ENCODE measurements at regions not wholly inside any gene's neighbourhood (a gene's known extent, or its start where the extent isn't known, plus 50 kb on each side); places are given as distances from the start of the nearest gene placed in this dataset.
"Not testable (repeated sequence)": the region's sequence is repeated elsewhere in the genome, so short reads cannot be mapped to it uniquely, and the experiment has no call there.

DNA sequence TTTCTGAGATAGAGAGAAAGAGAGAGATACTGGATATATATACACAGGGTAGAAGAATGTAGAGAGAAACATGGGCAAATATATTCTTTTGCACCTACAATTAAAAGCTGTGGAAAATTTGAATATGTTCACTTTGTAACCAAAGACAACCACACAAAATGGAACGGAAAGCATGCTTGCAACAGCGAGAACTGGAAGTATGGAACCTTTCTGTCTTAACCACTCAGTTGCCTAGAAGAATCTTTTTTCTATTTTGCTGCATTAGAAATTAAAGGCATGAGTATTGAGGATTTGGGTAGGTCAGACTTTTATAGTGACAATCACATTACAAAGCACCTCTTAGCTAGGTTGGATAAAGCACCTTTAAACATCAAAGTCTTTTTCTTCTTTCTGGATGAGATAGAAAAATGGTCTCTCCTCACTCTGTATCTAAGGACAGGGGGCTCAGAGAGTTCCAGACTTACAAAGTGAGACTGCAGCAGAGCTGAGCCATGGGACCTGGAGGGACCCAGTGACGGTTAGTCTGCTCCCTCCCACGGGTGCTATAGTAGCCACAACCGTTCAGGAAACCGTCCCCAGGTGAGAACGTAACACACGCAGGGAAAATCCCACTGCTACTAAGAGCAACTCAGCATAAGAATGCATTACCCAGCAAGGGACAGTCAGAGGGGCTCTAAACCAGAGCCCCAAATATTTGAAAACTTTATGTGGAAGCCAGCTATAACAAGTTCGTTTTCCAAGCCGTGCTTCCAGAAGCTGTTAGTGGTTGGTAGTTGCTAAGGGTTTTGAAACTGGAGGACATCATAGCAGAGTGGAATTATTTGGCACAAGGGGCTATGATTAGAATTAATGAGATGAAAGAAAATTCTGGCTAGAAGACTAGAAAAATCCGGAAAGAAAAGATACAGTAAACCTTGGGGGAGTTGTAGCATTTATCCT, 97.1 kb downstream of the DAD1 start:
- DNase-seq = no peak

DNA sequence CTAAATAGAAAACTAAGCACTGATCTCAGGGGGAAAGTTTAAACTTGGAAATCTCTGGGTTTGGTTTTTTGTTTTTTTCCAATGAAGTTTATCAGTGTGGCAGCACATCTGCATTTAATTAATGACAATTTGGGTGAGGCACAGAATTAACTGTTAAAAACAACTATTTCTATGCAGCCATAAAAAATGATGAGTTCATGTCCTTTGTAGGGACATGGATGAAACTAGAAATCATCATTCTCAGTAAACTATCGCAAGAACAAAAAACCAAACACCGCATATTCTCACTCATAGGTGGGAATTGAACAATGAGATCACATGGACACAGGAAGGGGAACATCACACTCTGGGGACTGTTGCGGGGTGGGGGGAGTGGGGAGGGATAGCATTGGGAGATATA, 98.0 kb downstream of the DAD1 start:
- DNase-seq = not testable (repeated sequence)

DNA sequence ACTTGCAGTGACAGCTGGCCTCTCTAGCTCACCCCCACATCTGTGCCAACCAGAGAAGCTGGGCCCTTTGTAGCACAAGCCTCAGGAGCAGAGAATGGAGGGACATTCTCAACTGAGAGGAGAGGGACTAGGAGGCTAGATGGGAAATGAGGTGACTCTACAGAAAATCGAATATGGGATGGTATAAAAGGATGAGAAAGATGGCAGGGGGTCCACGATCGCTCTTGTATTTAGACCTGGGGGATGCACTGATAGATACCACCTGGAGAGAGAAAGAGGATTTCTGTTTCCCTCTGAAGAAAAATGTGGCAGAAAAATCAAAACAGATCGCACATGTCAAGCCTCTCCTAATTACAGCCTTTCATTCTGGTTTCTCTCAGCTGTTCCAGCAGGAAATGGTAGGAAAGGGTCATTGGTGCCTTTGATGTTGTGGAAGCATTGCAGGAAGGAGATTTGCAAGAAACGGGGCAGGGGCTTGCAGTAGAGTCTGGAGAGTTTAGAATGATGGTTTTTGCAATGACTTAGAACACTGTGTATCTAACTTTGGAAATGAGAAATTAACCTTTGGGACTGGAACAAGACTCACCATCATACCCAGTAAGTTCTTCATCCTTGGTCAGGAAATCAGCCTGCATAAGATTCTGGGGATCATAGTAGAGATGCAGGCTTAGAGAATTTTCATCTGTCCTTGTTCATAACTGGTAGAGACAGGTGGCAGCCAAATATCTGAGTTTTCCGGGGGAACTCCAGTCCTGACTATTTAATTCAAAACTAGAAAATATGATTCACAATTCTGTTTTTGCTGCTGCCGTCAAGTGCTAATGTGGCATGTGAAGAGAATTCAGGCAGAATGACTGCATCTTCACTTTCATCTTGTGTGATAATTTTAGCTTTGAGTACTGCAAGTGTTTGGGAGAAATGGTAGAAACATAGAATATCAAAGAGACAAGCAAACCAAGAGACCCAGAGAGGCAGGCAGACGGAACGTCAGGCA, 98.8 kb downstream of the DAD1 start:
- DNase-seq = no peak

DNA sequence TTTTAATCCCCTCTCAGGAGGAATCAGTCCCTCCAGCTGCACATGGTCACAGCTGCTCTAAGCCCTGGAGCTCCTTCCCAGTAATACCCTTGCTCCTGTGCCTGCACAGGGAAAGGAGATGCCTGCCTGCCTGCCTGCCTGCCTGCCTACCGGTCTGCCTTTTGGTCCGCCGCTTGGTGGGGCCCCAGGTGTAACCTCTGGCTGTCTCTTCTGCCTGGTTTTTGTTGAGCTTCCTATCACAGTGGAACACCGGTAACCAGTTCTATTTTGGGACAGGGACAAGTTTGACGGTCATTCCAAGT, 99.8 kb downstream of the DAD1 start:
- no peak for DNase-seq

DNA sequence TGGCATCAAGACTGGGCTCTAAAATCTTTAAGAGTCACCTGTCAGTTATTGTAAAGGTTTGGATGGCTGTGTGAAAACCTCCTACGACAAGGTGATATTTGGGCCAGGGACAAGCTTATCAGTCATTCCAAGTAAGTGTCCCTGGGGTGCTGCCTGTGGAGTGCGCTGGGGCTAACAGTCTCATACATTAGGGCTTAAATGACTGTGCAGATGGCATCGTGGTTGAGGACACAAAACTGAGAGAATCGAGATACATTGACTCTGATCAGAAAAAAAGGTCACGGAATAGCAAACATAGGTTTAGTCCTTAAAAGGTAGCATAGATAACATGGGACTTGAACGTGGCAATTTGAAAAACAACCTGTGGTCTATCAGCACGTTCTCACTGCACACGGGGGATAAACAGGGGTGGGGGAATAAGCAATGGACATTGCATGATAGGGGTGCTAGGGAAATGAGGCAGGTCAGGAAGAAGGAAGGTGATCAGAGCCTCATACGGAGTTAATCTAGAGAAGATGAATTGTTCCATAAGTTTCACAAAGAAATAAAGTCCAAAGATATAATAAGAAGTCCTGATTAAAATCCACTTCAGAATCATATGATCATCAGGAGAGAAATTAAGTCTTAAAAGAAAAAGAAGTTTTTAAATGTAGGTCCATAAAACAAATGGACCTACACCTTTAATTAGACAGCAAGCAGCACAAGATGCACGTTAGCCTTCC, 100.3 kb downstream of the DAD1 start:
- DNase-seq = no peak

DNA sequence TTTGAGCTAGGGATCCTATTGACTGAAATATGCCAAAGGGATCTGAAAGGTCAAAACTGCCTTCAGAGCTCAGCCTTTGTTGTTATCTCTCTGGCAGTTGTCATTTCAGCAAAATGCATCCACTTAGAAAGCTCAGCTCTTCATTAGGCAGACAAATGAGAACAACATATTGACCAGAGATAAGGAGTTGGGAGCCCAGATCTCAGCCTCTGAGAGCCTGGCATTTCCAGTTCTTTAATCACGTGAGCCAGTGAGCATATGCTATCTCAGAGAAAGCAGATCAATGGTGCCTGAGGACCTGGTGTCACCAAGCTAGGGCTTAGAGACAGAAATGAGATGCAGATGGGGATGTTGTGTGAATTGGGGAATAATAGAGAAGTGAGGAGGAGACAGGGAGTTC, 101.1 kb downstream of the DAD1 start:
- no peak for DNase-seq

DNA sequence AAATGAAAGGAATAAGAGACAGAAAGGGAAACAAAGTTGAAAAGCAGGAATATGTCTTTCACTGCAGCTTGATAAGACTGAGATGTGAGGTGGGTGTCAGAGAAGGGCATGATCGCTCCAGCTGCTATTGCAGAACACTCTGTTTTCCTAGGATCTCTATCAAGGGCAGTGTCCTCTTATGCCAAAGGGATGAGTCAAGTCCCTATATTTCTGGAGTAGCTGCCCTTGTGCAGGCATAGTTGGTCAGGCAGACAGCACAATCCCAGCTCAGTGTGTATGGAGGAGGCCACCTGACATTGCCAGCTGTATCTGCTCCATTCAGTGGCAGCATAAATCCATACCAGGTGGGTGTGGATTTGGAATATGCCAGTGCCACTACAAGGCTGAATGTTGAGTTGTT, 101.6 kb downstream of the DAD1 start:
- DNase-seq = no peak

DNA sequence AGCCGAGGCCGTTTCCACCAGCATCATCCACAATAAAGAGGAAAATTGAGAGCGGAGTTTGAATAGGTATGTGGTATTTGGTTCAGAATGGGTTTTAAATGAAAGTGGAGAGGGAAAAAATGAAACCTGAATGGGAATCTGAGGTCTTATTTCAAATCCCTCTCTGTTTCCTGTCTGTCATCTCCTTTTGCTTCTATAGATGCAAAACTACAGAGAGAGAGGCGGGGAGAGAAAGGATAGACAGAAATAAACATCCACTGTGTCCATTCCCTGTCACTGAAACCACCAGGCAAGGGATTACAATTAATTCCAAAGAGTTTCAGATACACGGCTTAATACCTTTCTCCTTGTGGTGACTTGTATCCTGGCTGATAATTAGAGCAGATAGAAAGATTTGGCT, 102.3 kb downstream of the DAD1 start:
- no peak for DNase-seq

DNA sequence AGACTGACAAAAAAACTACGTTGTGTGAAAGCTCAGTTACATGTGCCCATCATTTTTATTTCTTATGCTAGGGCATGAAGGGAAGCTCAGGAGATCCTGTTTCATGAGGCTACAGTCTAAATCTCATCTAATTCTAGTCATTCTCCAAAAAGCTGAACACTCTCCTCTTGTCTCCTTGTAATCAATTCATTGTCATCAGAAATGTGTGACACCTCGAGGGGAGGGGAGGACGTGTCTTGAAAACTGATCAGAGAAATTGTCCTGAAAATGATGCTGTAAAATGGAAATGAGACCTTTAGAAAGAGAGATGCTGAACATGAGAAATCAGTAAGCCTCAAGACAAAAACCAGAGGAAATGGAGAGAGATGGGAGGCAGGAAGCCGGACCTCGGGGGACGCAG, 103.4 kb downstream of the DAD1 start:
- DNase-seq = no peak

DNA sequence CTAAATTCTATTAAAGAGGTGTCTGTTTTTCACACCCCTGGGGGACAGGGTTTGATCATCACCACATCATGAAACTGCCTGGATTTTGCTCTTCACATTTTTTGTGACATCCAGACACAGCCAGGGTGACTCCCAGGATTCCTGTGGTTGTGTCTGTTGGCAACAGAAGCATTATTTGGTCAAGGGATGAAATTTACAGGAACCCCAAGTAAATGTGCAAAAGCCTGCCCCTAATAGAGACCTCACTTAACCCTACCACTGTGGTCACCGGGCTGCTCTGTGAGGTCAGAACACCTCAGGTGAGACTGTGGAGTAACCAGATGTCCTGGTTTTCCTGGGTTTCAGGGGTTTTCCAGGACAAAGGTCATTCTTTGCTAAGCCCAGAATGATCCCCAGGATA, 103.8 kb downstream of the DAD1 start:
- no peak for DNase-seq

DNA sequence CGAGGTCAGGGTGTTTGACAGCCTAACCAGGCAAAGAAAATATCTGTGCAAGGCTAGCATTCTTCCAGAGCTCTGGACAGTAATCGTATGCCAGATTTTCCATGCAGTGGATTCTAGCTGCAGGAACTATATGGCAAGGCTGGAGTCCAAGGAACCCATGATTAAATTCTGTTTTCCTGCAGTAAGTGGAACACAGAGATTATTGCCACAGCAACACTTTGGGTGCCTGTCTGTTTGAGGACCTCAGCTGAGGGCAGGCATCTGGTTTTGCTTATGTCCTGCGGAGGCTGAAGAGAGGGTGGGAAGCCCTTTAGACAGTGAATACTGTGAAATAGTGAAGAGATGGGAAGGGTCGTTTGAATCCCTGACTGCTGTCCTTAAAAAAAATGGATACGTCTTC, 104.4 kb downstream of the DAD1 start:
- no peak for DNase-seq

DNA sequence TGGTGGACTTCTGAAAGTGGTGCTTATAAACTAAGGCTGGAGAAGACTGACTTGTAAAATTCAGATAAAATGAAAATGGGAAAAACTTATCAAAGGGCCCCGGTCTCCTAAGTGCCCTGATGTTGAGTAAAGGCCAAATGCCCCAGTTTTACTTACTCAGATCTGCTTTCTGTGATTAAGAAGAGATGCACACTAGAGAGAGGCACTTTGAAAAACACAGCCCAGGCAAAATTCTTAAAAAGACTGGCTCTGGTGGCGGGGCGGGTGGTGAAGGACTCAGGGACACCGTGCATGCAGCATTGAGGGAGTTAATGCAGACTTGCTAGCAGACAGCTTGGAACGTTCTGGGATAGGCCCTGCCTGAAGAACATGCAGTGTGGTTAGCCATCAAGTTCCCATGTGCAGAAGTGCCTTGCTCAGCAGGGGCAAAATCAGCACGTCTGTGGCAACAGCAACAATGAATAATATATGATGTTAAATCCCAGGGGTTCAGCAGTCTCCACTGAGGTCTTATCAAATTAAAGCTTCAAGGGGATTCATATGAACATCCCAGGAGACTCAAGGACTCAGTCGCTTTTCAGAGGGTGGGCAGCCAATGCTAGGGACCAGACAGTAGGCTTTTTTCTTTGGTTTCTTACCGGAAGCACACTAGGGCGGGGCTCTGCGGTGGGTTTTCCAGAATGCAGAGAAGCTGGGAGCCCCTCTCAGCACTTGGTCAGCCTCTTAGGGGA, 105.0 kb downstream of the DAD1 start:
- no peak for DNase-seq

DNA sequence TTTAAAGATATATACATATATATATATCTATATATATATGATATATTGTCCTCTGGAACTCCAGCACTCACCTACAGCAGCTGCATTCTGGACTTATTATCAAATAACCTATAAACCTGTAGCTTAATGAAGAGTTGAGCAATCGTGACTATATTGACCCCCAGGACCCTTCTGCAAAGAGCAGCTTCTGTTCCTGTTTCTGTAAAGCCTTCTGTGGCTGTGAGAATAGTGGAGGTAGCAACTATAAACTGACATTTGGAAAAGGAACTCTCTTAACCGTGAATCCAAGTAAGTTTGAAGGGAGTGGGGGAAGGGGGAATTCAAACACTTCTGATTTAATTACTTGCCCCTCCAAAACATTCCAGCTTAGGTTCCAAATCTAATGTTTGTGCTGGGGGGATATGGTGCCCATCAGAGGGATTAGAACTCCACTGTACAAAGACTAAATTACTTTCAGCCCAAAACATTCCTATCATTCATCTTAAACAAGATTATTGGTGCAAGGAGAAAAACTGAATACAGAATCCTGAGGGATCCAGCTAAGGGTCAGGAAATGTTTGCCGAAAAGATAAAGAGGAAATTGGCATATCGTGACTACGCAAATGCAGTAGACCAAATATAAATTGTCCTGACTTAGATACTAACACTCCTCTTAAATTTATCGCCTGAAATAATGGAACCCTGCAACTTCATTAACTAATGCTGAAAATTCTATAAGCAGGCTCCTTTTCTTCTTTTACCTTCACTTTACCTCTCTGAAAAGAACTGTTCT, 106.1 kb downstream of the DAD1 start:
- DNase-seq = no peak

DNA sequence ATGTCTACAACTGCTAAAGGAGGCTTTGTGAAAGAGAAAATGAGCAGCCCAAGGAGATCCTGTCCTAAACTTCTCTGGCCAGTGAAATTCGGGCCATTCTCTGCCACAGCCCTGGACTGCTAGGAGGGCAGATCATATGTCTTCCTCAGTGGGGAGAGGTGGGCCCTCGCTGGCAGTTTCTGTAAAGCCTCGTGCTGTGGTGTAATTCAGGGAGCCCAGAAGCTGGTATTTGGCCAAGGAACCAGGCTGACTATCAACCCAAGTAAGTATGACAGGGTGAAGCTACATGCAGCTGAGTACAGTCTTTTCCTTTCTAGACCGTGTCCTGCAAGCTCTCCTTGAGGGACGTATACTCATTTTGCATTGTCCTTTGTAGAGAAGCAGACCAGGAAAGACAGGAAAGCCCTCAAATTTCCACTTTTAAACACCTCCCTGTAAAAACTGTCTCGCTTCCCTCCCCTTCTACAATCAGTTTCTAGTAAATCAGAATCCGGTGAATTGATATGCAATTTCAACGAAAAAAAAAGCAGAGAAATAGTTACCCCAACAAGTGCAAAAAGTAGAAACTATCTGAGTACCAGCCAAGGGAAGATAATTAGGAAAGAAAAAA, 106.8 kb downstream of the DAD1 start:
- DNase-seq = no peak

DNA sequence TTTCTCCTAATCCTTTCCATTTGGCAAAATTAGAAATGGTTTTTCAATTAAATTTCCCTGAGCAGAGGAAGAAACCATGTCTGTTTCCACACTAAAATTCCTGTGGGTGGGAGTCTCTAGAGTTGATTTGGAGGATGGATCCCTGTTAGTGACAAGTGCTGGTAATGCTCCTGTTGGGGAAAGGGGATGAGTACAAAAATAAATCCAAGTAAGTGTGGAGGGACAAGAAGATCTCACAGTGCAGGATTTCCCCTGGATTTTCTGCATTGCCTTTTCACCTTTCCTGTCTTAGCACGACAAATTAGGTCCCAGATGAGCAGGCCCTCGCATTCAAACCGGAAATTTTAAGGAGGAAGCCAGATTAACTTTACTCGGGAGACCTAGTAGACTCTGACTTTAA, 107.5 kb downstream of the DAD1 start:
- no peak for DNase-seq

DNA sequence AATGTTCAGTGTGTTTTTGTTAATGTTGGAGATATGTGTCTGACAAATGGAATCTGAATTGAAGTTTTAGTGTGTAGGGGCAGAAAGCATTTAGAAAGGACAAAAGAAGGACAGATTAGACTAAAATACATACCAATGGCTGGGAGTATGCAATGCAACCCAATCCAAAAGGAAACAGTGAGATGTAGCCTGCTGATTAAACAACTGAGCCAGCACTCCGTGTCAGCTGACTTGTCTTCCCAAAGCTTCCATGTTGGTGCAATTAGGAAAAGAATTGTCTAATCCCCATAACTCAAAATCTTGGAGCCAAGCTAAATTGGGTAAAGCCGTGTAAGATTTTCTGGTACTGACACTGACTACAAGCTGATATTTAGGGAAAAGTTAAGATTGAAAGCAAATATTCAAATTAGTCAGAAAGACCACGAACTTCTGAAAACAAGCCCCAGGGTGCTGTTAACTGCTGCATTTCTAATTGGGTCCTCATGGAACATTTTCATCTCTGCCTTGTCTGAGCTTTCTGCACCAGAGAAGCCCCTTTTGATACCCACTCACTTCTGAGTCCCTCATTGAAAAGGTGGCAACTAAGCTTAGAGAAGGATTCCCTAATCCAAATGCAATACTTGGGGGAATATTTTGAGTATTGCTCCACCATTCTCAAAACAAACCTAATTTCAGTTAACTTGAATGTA, 109.1 kb downstream of the DAD1 start:
- no peak for DNase-seq

DNA sequence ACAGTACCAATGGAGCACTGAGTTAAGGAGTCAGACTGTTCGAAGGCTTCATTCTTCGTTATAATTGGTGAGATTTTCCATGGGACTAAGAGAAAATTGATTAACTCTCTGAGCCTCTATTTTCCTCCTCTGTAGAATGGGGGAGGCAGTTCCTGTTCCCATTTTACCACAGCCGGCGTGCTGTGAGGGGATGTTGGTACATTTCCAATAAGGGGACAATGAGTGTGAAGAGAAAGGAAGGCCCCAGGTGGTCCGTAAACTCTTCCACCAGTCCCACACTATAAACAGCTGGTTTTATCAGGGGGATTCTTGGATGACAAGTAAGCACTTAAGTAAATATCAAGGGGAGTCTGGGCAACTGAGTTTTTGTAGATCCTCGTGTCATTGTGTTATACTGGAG, 109.9 kb downstream of the DAD1 start:
- no peak for DNase-seq

DNA sequence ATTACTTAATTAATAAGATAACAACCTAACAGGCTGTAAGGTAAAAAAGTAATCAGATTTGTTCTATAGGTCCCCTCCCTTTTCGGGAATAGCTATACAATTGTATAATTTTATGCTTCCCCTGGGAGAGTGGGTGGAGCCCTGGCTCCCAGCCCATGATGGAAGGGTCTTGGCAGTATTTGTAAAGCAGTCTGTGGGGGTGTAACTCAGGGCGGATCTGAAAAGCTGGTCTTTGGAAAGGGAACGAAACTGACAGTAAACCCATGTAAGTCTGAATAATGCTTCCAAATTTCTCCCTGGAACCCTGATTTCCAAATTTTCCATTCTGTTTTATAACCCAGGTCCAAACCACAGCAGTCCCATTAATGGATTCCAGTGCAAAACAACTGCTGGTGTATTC, 110.4 kb downstream of the DAD1 start:
- DNase-seq = no peak

DNA sequence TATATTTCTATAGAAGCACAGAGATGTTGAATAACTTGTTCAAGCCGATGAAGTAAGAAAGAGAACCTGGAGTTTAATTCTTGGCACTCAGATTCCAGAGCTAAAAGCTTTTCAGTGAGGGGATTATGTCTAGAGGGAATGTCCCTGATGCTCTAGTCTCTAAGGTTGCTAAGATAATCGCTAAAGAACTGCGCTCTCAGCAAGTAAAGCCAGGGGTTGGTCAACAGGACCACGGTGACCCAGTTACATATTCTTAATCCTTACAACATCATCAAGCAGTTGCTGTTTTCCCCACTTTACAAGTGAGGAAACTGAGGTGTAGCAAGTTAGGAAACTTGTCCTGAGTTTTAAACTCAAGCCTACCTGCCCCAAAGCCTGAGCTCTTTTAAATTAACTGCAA, 110.8 kb downstream of the DAD1 start:
- no peak for DNase-seq

DNA sequence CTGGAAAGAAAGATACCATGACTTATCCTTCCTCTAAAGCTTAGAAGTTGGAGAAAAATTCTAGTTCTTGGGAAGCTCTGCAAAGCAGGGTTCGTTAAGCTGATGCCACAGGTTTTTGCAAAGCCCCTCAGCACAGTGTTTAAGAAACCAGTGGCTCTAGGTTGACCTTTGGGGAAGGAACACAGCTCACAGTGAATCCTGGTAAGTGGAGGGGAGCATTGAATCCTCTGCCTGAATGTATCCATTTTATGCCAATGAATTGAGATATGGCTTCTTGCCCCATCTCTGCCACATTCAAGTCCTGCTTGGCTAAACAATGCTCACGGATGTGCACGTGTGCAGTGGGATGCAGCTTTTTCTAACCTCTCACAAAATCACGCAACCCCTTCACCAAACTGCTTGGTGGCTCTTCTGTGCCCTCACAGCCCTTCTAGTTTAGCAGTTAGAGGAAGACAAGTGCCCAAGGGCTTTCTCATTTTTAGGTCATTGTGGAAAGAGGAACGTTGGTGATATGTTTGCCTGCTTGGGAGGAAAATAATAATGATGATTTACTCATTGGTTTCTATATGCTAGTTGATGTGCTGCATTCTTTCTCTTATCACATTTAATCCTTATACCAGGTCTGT, 111.3 kb downstream of the DAD1 start:
- no peak for DNase-seq

All from NCI-H2029 treated with DMSO at 0.1 percent for 48 hours (cell line).